Endodermal cell (in vitro differentiated cells): ENCODE measurements at regions not wholly inside any gene's neighbourhood (a gene's known extent, or its start where the extent isn't known, plus 50 kb on each side); places are given as distances from the start of the nearest gene placed in this dataset.
A peak's percentile ranks its signal among the peaks of the same experiment; 100 is the strongest.

ENCODE experiments used
- DNase-seq: peaks from one replicate; pipeline ENCODE4 v3.0.0-alpha.2; 2017
- H3K27ac ChIP-seq: 2 replicates; pipeline ENCODE4 v1.5.1; 2013; ENCODE audit warnings: mild to moderate bottlenecking, low read depth, low read length, moderate library complexity
- H3K27me3 ChIP-seq: 2 replicates; pipeline ENCODE4 v1.6.1; 2013; ENCODE audit warnings: mild to moderate bottlenecking, low read length, moderate library complexity; ENCODE audit not compliant: insufficient read depth, control insufficient read depth, poor library complexity, severe bottlenecking
- H3K36me3 ChIP-seq: 2 replicates; pipeline ENCODE4 v1.7.0; 2013; ENCODE audit warnings: mild to moderate bottlenecking, low read length, moderate library complexity; ENCODE audit not compliant: control insufficient read depth, insufficient read depth
- H3K4me1 ChIP-seq: one replicate; pipeline ENCODE4 v1.7.0; 2013; ENCODE audit warnings: low read length; ENCODE audit not compliant: control insufficient read depth, insufficient read depth
- H3K4me3 ChIP-seq: 2 replicates; pipeline ENCODE4 v1.5.1; 2013; ENCODE audit warnings: mild to moderate bottlenecking, low read length, moderate library complexity
- H3K9ac ChIP-seq: 2 replicates; pipeline ENCODE4 v1.6.1; 2013; ENCODE audit warnings: mild to moderate bottlenecking, low read length, moderate library complexity; ENCODE audit not compliant: poor library complexity, severe bottlenecking; ENCODE audit errors: extremely low read depth
- H3K9me3 ChIP-seq: 2 replicates; pipeline ENCODE4 v1.6.1; 2013; ENCODE audit warnings: mild to moderate bottlenecking, low read length, moderate library complexity; ENCODE audit not compliant: control insufficient read depth
- H3K27ac Mint-ChIP-seq: 2 replicates; pipeline ENCODE4 v1.8.0; 2020; ENCODE audit warnings: mixed read lengths
- H3K27me3 Mint-ChIP-seq: 2 replicates; pipeline ENCODE4 v1.8.0; 2021; ENCODE audit warnings: mild to moderate bottlenecking, mixed read lengths; ENCODE audit not compliant: insufficient read depth
- H3K36me3 Mint-ChIP-seq: 2 replicates; pipeline ENCODE4 v1.8.0; 2020; ENCODE audit warnings: low read depth, mixed read lengths
- H3K4me1 Mint-ChIP-seq: 2 replicates; pipeline ENCODE4 v1.8.0; 2020; ENCODE audit warnings: mixed read lengths
- H3K4me3 Mint-ChIP-seq: 2 replicates; pipeline ENCODE4 v1.8.0; 2020; ENCODE audit warnings: mild to moderate bottlenecking, moderate library complexity, mixed read lengths
- H3K9me3 Mint-ChIP-seq: 2 replicates; pipeline ENCODE4 v1.8.0; 2020; ENCODE audit warnings: mild to moderate bottlenecking, mixed read lengths
- WGBS, 2 experiments: methylation state at CpG; one replicate each; pipeline versions ENCODE4 v1.1.5 to v1.1.7; 2013; ENCODE audit warnings: missing lambda C conversion rate in 2 of 2, mixed read lengths in 1 of 2; ENCODE audit not compliant: insufficient coverage in 1 of 2, insufficient read length in 1 of 2; 5-methylcytosine and 5-hydroxymethylcytosine counted together
- TF ChIP-seq, protein P1 (sequence below): fragments of 200-600 bp; sonication (generic); conservative IDR thresholded peaks from 2 replicates; pipeline ENCODE4 v1.5.0; 2021; ENCODE audit warnings: antibody characterized with exemption, mild to moderate bottlenecking

DNA sequence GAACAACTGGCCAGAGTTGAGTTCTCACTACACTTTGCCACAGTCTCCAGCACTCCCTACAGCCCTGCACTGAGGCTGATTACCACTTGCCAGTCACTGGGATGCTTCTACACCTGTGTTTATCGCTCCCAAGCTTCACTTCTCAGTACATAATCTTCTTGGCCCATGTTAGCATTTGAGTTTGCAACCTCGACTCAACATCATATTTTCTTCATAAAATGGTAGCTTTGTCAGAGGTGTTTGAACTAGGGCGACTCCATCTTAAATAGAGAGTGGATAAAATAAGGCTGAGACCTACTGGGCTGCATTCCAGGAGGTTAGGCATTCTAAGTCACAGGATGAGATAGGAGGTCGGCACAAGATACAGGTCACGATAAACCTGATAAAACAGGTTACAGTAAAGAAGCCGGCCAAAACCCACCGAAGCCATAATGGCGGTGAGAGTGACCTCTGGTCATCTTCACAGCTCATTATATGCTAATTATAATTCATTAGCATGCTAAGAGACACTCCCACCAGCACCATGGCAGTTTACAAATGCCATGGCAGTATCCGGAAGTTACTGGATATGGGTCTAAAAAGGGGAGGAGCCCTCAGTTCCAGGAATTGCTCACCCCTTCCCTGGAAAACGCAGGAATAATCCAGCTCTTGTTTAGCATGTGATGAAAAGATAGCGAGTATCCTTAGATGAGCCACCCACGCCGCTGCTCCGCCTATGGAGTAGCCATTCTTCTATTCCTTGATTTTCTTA lies 105.8 kb upstream of the KLF6 start:
- Histone ChIP-seq H3K9me3 (no peaks in the 10 kb centered on the region), H3K36me3 (no peaks in the 10 kb centered on the region), H3K27ac (no peak overlapping the region), H3K4me1 (peaks cover 24% of the 10 kb centered on the region), H3K9ac (no peak overlapping the region), H3K27me3 (no peaks in the 10 kb centered on the region), H3K4me3 (no peak overlapping the region)
- H3K4me1 Mint-ChIP-seq, result peaks cover 63% of the 10 kb centered on the region
- peak overlapping the region; percentile 35 for H3K27ac Mint-ChIP-seq
- no peaks in the 10 kb centered on the region for H3K9me3 Mint-ChIP-seq
- no peaks in the 10 kb centered on the region for H3K27me3 Mint-ChIP-seq
- TF ChIP-seq, protein P1, sequence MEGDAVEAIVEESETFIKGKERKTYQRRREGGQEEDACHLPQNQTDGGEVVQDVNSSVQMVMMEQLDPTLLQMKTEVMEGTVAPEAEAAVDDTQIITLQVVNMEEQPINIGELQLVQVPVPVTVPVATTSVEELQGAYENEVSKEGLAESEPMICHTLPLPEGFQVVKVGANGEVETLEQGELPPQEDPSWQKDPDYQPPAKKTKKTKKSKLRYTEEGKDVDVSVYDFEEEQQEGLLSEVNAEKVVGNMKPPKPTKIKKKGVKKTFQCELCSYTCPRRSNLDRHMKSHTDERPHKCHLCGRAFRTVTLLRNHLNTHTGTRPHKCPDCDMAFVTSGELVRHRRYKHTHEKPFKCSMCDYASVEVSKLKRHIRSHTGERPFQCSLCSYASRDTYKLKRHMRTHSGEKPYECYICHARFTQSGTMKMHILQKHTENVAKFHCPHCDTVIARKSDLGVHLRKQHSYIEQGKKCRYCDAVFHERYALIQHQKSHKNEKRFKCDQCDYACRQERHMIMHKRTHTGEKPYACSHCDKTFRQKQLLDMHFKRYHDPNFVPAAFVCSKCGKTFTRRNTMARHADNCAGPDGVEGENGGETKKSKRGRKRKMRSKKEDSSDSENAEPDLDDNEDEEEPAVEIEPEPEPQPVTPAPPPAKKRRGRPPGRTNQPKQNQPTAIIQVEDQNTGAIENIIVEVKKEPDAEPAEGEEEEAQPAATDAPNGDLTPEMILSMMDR, result no peak
- WGBS, 2 experiments, result 84 to 87% methylated on average over 12 to 14 of the region's 14 CpGs
- no peak overlapping the region for H3K4me3 Mint-ChIP-seq
- no peaks in the 10 kb centered on the region for H3K36me3 Mint-ChIP-seq
- no peak for DNase-seq

DNA sequence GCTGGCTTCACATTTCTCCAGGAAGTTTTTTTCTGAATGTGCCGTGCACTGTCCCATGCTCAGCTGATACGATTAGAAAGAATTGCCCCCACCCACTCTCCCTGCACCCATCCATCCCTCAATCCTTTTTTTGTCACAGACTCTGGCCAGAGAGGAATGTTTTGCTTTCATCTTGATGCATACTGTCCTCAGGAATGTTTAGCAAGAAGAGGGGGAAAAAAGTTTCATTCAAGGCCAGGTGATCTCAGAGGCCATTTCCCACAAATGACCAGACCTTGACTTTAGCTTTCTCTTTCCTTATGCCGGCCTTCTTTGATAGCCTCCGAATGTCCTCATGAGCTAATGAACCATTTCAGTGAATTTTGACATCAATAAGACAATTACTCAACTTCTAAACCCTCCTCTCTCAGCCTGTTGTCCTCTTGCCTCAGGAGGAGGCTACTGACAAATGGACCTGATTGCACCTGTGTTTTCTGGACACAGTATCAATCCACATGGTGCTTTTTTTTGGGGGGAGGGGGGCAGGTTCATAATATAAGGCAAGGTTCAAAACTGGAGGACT lies 105.0 kb upstream of the KLF6 start:
- H3K4me1 ChIP-seq, result peaks cover 28% of the 10 kb centered on the region

DNA sequence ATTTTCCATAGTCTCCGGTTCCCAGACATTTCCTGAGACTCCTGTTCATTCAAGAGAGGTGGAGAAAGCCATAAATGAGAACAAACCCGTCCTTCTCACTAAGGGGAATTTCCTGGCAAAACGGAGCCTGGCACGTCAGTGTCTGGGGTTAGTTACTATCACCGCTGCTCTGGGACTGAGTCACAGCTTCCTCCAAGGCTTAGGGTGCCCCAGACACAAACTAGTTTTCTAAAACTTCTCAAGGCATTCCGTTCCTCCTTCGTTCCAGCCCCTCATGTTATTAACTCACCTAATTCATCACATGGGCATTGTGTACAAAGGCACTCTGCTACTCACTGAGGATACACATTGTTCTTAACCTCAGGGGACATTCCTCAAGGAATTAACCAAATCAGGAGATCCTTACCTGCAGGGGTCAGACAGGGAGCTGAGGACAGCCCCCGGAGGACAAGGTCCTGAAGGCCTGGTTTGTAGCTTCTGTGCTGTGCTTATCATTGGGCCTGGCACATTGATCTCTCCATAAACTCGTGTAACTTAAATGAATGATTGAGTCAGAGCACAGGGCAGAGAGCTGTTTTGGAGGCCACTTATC lies 103.0 kb upstream of the KLF6 start:
- H3K4me1 Mint-ChIP-seq, result peaks cover 49% of the 10 kb centered on the region
- H3K4me3 Mint-ChIP-seq, result peak overlapping the region; percentile 35
- Histone ChIP-seq H3K9me3 (no peaks in the 10 kb centered on the region), H3K27me3 (no peaks in the 10 kb centered on the region), H3K4me1 (peaks cover 20% of the 10 kb centered on the region), H3K27ac (peak overlapping the region; percentile 78), H3K4me3 (peak overlapping the region; percentile 59), H3K9ac (peak overlapping the region; percentile 85), H3K36me3 (no peaks in the 10 kb centered on the region)
- H3K27ac Mint-ChIP-seq, result peak overlapping the region; percentile 99
- no peaks in the 10 kb centered on the region for H3K27me3 Mint-ChIP-seq
- H3K36me3 Mint-ChIP-seq, result no peaks in the 10 kb centered on the region
- peak; percentile 88 for DNase-seq
- no peaks in the 10 kb centered on the region for H3K9me3 Mint-ChIP-seq
- WGBS, 2 experiments, result 33 to 39% methylated on average over 7 to 9 of the region's 9 CpGs
- TF ChIP-seq, protein P1, result peak; percentile 49

More for the DNA sequence above, 105.0 kb upstream of the KLF6 start:
- H3K9me3 Mint-ChIP-seq, result no peaks in the 10 kb centered on the region
- no peak for DNase-seq
- no peaks in the 10 kb centered on the region for H3K27me3 ChIP-seq
- H3K27ac ChIP-seq, result no peak overlapping the region
- H3K9ac ChIP-seq, result no peak overlapping the region
- H3K9me3 ChIP-seq, result no peaks in the 10 kb centered on the region
- H3K36me3 ChIP-seq, result no peaks in the 10 kb centered on the region
- H3K4me3 Mint-ChIP-seq, result no peak overlapping the region
- WGBS, 2 experiments, result 40 to 72% methylated on average over 4 of the region's 4 CpGs
- H3K27me3 Mint-ChIP-seq, result no peaks in the 10 kb centered on the region
- no peaks in the 10 kb centered on the region for H3K36me3 Mint-ChIP-seq
- peak overlapping the region; percentile 80 for H3K27ac Mint-ChIP-seq
- peaks cover 65% of the 10 kb centered on the region for H3K4me1 Mint-ChIP-seq
- TF ChIP-seq, protein P1, result no peak
- no peak overlapping the region for H3K4me3 ChIP-seq
